ENCODE measurements at regions not wholly inside any gene's neighbourhood (a gene's known extent, or its start where the extent isn't known, plus 50 kb on each side); places are given as distances from the start of the nearest gene placed in this dataset.

DNA sequence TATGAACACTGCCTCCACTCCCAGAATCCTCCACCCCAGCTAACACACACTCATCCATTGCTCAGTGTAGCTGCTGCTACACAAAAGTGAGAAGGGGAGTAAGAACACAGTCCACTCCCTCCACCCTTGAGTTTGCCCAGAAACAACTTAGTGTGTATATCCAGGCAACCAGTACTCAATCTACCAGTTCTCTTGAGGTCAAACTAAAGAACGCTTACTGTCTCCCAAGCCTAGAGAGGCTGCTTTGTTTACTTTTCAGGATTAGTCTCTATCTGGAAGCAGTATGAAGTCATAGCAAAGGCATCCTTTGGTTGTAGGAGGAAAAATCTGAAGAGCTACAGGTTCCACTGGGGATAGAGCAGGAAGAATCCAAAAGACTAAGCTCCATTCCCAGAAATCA lies 296.3 kb downstream of the KCNN2 start:
- no peak for DNase-seq (ENCODE audit: low read depth in 2 of 2)

DNA sequence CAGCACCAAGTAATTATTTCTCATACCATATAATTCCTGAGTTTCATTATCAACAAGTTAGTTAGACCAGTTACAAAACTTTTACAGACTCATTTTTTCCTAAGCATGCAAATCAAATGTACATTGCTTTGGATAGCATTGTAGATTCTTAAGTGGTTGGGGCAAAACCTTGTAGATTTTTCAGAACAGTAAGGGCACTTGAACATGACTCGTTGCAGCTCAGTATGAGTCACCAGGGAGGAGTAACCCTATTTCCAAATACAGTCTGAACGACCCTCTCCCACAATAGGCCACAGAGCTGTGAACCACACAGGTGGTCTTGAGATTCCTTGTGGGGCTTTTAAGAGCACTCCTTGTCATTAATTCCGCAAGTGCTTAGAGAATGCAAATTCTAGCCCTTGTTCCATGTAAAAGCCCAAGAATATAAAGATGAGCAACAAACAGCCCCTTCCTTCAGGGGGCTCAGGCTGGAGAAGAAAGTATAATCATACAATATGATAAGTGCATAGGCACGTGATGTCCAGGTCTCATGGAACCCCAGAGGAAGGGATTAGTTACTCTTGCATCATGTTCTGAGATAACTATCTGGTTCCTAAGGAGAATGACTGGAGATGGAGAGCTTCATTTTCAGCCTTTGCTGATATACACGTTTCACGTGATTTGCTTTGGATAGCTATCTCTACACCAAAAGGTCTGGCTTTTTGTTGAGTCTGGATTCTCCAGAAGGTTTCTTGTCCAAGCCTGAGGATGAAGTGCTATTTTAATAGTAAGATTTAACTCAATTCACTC lies 295.7 kb downstream of the KCNN2 start:
- DNase-seq (ENCODE audit: low read depth in 2 of 2): no peak

DNA sequence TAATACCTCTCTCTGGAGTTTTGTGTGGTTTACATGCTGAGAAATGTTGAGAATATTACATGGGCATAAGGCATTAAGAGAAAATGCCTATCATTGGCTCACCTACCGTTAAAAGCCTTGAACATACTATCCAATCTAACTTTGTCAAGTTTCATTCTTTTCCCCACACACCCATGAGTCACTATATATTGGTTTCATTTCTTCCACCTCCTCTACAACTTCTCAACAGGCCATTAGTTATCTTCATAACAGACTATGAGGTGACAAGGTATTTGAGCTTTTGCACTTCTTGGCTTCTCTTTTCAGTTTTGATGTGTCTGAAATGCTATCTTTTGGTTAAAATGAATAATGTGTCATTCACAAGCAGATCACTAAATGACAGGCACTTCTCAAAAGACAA lies 288.0 kb downstream of the KCNN2 start:
- DNase-seq (ENCODE audit: low read depth in 2 of 2): no peak

DNA sequence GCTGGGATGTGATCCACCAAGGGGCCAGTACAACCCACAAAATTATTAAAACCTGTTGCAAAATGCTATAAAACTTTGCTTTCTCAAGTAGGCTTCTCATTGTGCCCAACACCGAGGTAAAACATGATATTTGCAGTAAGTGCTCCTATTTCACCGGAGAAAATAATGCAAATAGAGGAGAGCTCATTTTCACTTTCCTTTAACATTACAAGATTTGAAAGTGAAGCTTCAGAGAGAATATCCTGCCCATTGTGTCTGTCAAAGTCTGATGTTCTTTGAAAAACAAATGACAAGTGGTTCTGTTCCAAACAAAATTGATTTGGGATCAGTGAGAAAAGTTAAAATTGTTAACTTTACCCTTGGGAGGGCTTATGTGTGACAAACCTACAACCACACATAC lies 287.1 kb downstream of the KCNN2 start:
- DNase-seq (ENCODE audit: low read depth in 2 of 2): no peak

DNA sequence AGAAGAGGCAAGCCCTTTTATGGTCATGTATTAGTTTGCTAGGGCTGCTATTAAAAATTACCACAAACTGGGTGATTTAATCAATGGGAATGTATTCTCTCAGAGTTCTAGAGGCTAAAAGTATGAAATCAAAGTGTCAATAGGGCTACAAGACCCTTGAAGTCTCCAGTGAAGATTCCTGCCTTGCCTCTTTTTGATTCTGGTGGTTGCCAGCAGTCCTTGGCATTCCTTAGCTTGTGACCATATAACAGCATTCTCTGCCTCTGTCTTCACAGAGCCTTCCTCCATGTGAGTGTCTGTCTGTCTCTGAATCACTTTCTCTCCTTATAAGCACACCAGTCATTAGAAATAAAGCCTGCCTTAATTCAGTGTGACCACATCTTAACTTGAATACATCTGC lies 282.7 kb downstream of the KCNN2 start:
- no peak for DNase-seq (ENCODE audit: low read depth in 2 of 2)

GRCh38 chr5:114636271-114636670 lies 274.4 kb downstream of the KCNN2 start:
- no peak for DNase-seq (ENCODE audit: low read depth in 2 of 2)

DNA sequence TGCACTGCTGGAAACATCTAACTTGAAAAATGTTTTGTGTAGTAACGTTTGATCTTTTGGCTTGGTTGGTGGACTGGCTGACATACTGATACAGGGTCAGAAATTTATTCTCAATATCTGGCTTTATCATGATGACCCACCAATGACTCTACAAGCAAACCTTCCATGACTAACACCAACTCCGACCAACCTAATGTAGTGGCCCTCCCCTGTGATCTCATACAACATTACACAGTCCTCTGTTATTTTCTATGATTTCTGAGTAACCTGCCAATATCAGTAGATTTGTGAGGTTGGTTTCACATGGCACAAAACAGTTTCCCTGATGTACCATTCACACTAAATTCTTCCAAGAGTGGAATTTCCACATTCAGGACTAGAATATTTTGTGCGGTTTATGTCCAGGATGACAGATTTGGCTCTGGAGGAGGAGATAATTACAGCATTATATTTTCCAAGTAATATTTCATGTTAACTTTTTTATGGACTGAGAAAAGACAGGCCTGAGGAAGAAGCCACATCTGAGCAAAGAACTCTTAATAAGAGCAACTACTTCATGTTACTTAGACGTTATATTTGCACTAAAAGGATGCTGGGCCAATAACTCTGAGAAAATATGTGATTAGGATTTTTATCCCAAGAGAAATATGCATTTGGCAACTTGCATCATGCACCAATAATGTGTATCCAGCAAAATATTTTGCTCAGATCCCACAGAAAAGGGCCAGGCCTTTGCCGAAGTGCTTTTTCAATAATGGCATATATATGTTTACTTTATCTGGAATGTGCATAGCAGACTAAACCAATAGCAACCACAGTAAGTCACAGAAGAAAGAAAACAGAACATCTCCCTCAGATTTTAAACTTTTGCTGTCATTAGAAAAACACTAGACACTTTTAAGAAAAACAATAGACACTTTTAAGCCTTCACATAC lies 273.4 kb downstream of the KCNN2 start:
- no peak for DNase-seq (ENCODE audit: low read depth in 2 of 2)

GRCh38 chr5:114634517-114634916 lies 272.6 kb downstream of the KCNN2 start:
- DNase-seq (ENCODE audit: low read depth in 2 of 2): no peak

- no peak for DNase-seq (ENCODE audit: low read depth in 2 of 2)
These were observed 250.5 kb downstream of the KCNN2 start for GRCh38 chr5:114612406-114612805.

GRCh38 chr5:114581136-114581535 lies 219.3 kb downstream of the KCNN2 start:
- DNase-seq (ENCODE audit: low read depth in 2 of 2): no peak

- no peak for DNase-seq (ENCODE audit: low read depth in 2 of 2)
These were observed 204.0 kb downstream of the KCNN2 start for GRCh38 chr5:114565871-114566270.

DNA sequence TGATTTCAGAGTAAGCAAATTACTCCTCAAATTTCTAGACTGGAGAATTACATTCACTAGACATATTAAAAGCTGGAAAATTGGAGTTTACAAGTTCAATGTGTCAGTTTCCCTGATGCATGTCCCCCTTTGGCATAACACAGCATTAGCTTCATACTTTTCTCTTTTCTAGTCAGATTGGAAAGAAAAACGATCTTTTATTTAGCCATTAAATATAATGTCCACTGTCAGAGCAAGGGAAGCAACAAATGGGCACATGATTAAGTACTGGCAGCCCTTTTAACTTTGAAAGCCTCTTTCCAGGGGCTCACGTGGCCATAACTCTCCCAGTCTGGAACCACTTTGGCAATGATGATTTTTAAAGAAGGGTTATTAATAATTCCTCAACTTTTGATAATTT lies 203.3 kb downstream of the KCNN2 start:
- no peak for DNase-seq (ENCODE audit: low read depth in 2 of 2)

GRCh38 chr5:114561415-114561814 lies 199.5 kb downstream of the KCNN2 start:
- DNase-seq (ENCODE audit: low read depth in 2 of 2): no peak
